PC-3 (cell line): ENCODE measurements at regions not wholly inside any gene's neighbourhood (a gene's known extent, or its start where the extent isn't known, plus 50 kb on each side); places are given as distances from the start of the nearest gene placed in this dataset.

Experiments used
- ATAC-seq: fragments of 200-7000 bp; cut with Tn5 transposase; 2 replicates; pipeline ENCODE4 v1.9.1; 2020; ENCODE audit warnings: mild to moderate bottlenecking, moderate library complexity
- BruUV-seq: library from RNA; stranded (reverse); fragments of 400-500 nt; replicated peaks from 2 replicates; lab custom pipeline; 2021; lab: Mats Ljungman, UMichigan
- CTCF ChIA-PET: fragments of 300-600 bp; sonication (Branson Sonifier 250); formaldehyde crosslinking; loops from one replicate; lab custom pipeline; 2022; ENCODE audit warnings: antibody characterized with exemption; lab: Charles Lee
- POLR2A ChIA-PET: fragments of 300-600 bp; sonication (Branson Sonifier 250); formaldehyde crosslinking; loops from one replicate; lab custom pipeline; 2022; ENCODE audit warnings: antibody characterized with exemption; ENCODE audit not compliant: unreplicated experiment; lab: Charles Lee
- DNase-seq: peaks from one replicate; pipeline ENCODE4 v3.0.0-alpha.2; 2015
- H2AFZ ChIP-seq: fragments of 300-600 bp; sonication (generic); 2 replicates; pipeline ENCODE4 v1.6.0; 2016; ENCODE audit warnings: antibody characterized with exemption, low read length
- H3F3A ChIP-seq: fragments of 300-600 bp; sonication (generic); one replicate; pipeline ENCODE4 v1.6.0; 2017; ENCODE audit warnings: antibody characterized with exemption, low read length, control low read depth, mild to moderate bottlenecking; ENCODE audit not compliant: unreplicated experiment
- H3K27ac ChIP-seq: fragments of 300-600 bp; sonication (generic); 2 replicates; pipeline ENCODE4 v1.5.1; 2016; ENCODE audit warnings: mild to moderate bottlenecking, low read length
- H3K27me3 ChIP-seq: fragments of 300-600 bp; sonication (generic); 2 replicates; pipeline ENCODE4 v1.6.1; 2016; ENCODE audit warnings: low read length, mixed read lengths
- H3K36me3 ChIP-seq: fragments of 300-600 bp; sonication (generic); 2 replicates; pipeline ENCODE4 v1.6.1; 2016; ENCODE audit warnings: low read depth, mixed run types, low read length, mixed read lengths
- H3K4me1 ChIP-seq: fragments of 300-600 bp; sonication (generic); 2 replicates; pipeline ENCODE4 v1.5.1; 2016; ENCODE audit warnings: low read length; ENCODE audit not compliant: insufficient read depth
- H3K4me2 ChIP-seq: fragments of 300-600 bp; sonication (generic); 2 replicates; pipeline ENCODE4 v1.6.0; 2016; ENCODE audit warnings: low read length
- H3K4me3 ChIP-seq: fragments of 300-600 bp; sonication (generic); 2 replicates; pipeline ENCODE4 v1.5.1; 2016; ENCODE audit warnings: mild to moderate bottlenecking, low read length, mixed read lengths
- H3K79me2 ChIP-seq: fragments of 300-600 bp; sonication (generic); 2 replicates; pipeline ENCODE4 v1.6.1; 2017; ENCODE audit warnings: low read length, mixed read lengths
- H3K9ac ChIP-seq: fragments of 300-600 bp; sonication (generic); 2 replicates; pipeline ENCODE4 v1.6.0; 2016; ENCODE audit warnings: mild to moderate bottlenecking, low read length
- H3K9me2 ChIP-seq: fragments of 300-600 bp; sonication (generic); replicated peaks from 2 replicates; pipeline ENCODE4 v1.6.1; 2016; ENCODE audit warnings: mixed run types, low read length, mixed read lengths
- H3K9me3 ChIP-seq: fragments of 300-600 bp; sonication (generic); 2 replicates; pipeline ENCODE4 v1.6.1; 2016; ENCODE audit warnings: low read length, mixed read lengths
- H4K20me1 ChIP-seq: fragments of 300-600 bp; sonication (generic); 2 replicates; pipeline ENCODE4 v1.6.1; 2016; ENCODE audit warnings: low read length, mixed read lengths
- CTCF ChIP-seq: fragments of 300-600 bp; sonication (generic); conservative IDR thresholded peaks from 2 replicates; pipeline ENCODE4 v1.5.1; 2017; ENCODE audit warnings: antibody characterized with exemption, low read depth, mild to moderate bottlenecking, low read length
- EZH2 ChIP-seq: fragments of 300-600 bp; sonication (generic); IDR thresholded peaks from one replicate; pipeline ENCODE4 v1.6.1; 2017; ENCODE audit warnings: antibody characterized with exemption, mild to moderate bottlenecking, low read length; ENCODE audit not compliant: unreplicated experiment
- EZH2phosphoT487 ChIP-seq: fragments of 300-600 bp; sonication (generic); IDR thresholded peaks from 2 replicates; pipeline ENCODE4 v1.6.1; 2018; ENCODE audit warnings: mild to moderate bottlenecking, antibody characterized with exemption, low read length, borderline replicate concordance
- intact Hi-C: fragments of 100-400 bp; cut with micrococcal nuclease; formaldehyde crosslinking; loops from 2 replicates; pipeline ENCODE4 v1.9.0; 2023

DNA sequence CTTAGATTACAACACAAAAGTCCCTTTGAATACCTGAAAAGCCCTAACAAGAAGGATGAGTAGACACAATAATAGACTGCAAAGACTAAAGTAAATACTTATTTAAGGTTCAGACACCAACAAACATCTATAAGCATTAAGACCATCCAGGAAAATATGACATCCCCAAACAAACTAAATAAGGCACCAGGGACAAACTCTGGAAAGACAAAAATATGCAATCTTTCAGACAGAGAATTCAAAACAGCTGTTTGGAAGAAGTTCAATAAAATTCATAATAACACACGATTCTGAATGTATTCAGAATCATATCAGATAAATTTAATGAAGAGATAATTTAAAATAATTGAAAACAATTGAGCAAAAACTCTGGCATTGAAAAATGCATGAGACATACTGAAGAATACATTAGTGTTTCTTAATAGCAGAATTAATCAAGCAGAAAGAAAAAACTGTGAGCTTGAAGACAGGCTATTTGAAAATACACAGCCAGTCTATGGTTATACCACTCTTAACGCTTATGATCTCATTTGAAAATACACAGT lies 1388.8 kb downstream of the DSC3 start:
- Histone ChIP-seq H3K9me2 (no peaks in the 10 kb centered on the region), H2AFZ (no peak overlapping the region), H3K4me3 (no peak overlapping the region), H3K27me3 (no peaks in the 10 kb centered on the region), H3K79me2 (no peaks in the 10 kb centered on the region), H3F3A (no peaks in the 10 kb centered on the region), H3K4me1 (no peaks in the 10 kb centered on the region), H4K20me1 (no peaks in the 10 kb centered on the region), H3K4me2 (no peak overlapping the region), H3K36me3 (no peaks in the 10 kb centered on the region), H3K27ac (no peak overlapping the region), H3K9me3 (no peaks in the 10 kb centered on the region), H3K9ac (no peak overlapping the region)
- DNase-seq, result no peak
- intact Hi-C loops, result no loop called here
- ChIA-PET POLR2A (no interaction called here), CTCF (no interaction called here)
- BruUV-seq, result no TSS peak
- ATAC-seq, result no peak
- TF ChIP-seq EZH2phosphoT487 (no peak), CTCF (no peak), EZH2 (no peak)

DNA sequence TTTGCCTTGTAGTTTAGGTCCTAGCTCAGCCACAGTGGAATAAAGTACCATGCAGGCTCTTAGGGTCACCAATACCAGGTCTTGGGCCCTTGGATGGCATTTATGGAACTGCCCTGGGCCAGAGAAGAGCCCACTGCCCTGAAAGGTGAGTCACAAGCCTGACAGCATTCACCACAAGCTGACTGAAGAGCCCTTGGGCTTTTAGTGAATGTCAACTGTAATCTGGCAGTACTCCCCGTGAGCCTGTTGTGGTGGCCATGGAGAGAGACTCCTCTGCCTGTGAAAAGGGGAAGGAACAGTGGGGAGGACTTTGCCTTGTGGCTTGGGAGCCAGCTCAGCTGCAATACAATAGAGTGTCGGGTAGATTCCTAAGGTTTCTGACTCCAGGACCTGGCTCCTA lies 1389.7 kb downstream of the DSC3 start:
- H3F3A ChIP-seq, result no peaks in the 10 kb centered on the region
- no peaks in the 10 kb centered on the region for H3K9me3 ChIP-seq
- H3K9me2 ChIP-seq, result no peaks in the 10 kb centered on the region
- CTCF ChIA-PET, result no interaction called here
- H2AFZ ChIP-seq, result no peak overlapping the region
- H3K36me3 ChIP-seq, result no peaks in the 10 kb centered on the region
- H3K4me1 ChIP-seq, result no peaks in the 10 kb centered on the region
- ATAC-seq (peak; percentile 27; the same call in 1 of the 2 replicates), DNase-seq (peak; percentile 32)
- POLR2A ChIA-PET, result no interaction called here
- TF ChIP-seq EZH2 (no peak), EZH2phosphoT487 (no peak), CTCF (no peak)
- no peaks in the 10 kb centered on the region for H3K79me2 ChIP-seq
- BruUV-seq, result no TSS peak
- H3K27me3 ChIP-seq, result no peaks in the 10 kb centered on the region
- no peak overlapping the region for H3K9ac ChIP-seq
- H3K4me2 ChIP-seq, result no peak overlapping the region
- no peak overlapping the region for H3K27ac ChIP-seq
- H3K4me3 ChIP-seq, result no peak overlapping the region
- intact Hi-C loops, result no loop called here
- H4K20me1 ChIP-seq, result no peaks in the 10 kb centered on the region

DNA sequence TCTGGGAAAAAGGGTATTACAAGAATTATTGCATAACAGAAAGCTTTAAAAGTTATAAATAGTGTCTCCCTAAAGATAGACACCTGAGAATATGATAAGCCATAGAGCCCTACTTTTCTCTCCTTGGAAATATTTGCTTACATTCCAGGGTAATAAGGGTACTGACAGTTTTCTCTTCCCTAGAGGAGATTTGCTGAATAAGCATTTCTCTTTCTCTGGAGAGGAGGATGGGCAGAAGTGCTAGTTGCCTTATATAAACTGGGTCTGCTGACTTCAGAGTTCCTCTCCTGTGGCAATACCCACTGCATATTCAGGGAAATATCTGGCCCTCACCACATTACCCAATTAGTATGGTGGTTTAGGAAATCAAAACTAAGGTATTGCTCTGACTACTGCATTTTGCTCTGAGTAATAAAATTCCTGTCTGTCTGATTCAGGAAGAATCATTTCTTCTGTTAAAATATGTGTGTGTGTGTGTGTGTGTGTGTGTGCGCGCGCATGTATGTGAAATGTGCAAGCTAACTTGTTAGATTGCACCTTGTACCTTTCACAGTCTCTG lies 1391.3 kb downstream of the DSC3 start:
- POLR2A ChIA-PET, result no interaction called here
- Histone ChIP-seq H3K9me2 (no peaks in the 10 kb centered on the region), H3K9me3 (no peaks in the 10 kb centered on the region), H3F3A (no peaks in the 10 kb centered on the region), H3K36me3 (no peaks in the 10 kb centered on the region), H2AFZ (no peak overlapping the region), H3K27me3 (no peaks in the 10 kb centered on the region), H3K4me1 (no peaks in the 10 kb centered on the region), H4K20me1 (no peaks in the 10 kb centered on the region), H3K4me3 (no peak overlapping the region), H3K4me2 (no peak overlapping the region), H3K79me2 (no peaks in the 10 kb centered on the region), H3K27ac (no peak overlapping the region), H3K9ac (no peak overlapping the region)
- CTCF ChIA-PET, result no interaction called here
- TF ChIP-seq CTCF (no peak), EZH2 (no peak), EZH2phosphoT487 (no peak)
- BruUV-seq, result no TSS peak
- ATAC-seq, result no peak
- intact Hi-C loops, result no loop called here
- DNase-seq, result peak; percentile 21
